ENCODE measurements at regions not wholly inside any gene's neighbourhood (a gene's known extent, or its start where the extent isn't known, plus 50 kb on each side); places are given as distances from the start of the nearest gene placed in this dataset.

DNA sequence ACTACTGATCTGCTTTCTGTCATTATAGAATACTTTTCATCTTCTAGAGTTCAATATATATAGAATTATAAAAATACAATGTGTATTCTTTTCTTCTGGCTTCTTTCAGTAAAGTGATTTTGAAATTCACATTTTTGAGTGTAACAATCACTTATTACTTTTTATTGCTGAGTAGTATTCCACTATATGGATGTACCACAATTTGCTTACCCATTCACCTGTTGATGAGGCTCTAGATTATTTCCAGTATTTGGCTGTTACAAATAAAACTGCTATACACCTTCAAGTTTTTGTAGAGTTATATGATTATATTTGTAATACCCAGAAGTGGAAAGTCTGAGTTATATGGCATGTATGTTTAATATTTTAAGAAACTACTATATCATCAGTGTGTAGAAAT is 159.4 kb downstream of the RWDD3 start:
- no peaks in the 10 kb centered on the region for H3K4me1 ChIP-seq (ENCODE audit: control insufficient read depth, extremely low read depth, insufficient read depth, low read length)
- H3K36me3 ChIP-seq (ENCODE audit: control insufficient read depth in 2 of 2, extremely low read depth in 1 of 2, insufficient read depth in 2 of 2, low read length in 2 of 2) = no peaks in the 10 kb centered on the region
- no peaks in the 10 kb centered on the region for H3K9me3 ChIP-seq (ENCODE audit: control insufficient read depth, low read depth, low read length)
- H3K9ac ChIP-seq (ENCODE audit: control insufficient read depth, extremely low read depth, insufficient read depth, low read length) = no peak overlapping the region
- TF ChIP-seq, protein P1, sequence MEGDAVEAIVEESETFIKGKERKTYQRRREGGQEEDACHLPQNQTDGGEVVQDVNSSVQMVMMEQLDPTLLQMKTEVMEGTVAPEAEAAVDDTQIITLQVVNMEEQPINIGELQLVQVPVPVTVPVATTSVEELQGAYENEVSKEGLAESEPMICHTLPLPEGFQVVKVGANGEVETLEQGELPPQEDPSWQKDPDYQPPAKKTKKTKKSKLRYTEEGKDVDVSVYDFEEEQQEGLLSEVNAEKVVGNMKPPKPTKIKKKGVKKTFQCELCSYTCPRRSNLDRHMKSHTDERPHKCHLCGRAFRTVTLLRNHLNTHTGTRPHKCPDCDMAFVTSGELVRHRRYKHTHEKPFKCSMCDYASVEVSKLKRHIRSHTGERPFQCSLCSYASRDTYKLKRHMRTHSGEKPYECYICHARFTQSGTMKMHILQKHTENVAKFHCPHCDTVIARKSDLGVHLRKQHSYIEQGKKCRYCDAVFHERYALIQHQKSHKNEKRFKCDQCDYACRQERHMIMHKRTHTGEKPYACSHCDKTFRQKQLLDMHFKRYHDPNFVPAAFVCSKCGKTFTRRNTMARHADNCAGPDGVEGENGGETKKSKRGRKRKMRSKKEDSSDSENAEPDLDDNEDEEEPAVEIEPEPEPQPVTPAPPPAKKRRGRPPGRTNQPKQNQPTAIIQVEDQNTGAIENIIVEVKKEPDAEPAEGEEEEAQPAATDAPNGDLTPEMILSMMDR (optimal IDR thresholded peaks at IDR 0.05 in 1 of 3, IDR thresholded peaks at IDR 0.05 in 1 of 3, conservative IDR thresholded peaks at IDR 0.05 in 1 of 3; ENCODE audit: extremely low read depth in 1 of 3, insufficient read depth in 2 of 3, low read length in 3 of 3) = no peak
- TF ChIP-seq EZH2 (IDR thresholded peaks at IDR 0.05; ENCODE audit: low read length) = no peak
- no peak for FAIRE-seq
- H3K4me3 ChIP-seq (ENCODE audit: control insufficient read depth in 2 of 3, extremely low read depth in 1 of 3, insufficient read depth in 2 of 3, low read depth in 1 of 3, low read length in 3 of 3) = no peak overlapping the region
- dilution Hi-C loops (cut with MboI; ENCODE audit: extremely low pct_ligation_motif_present, low sequenced_read_pairs) = no loop called here
- no peaks in the 10 kb centered on the region for H4K20me1 ChIP-seq (ENCODE audit: control insufficient read depth, extremely low read depth, insufficient read depth, low read length)
- H3K4me2 ChIP-seq (ENCODE audit: control insufficient read depth, extremely low read depth, insufficient read depth, low read depth, low read length) = no peak overlapping the region
- H3K9me1 ChIP-seq (ENCODE audit: control insufficient read depth, extremely low read depth, insufficient read depth, low read length) = no peaks in the 10 kb centered on the region
- no peak overlapping the region for H2AFZ ChIP-seq (ENCODE audit: control insufficient read depth, low read length)
- no peaks in the 10 kb centered on the region for H3K79me2 ChIP-seq (ENCODE audit: control insufficient read depth, insufficient read depth, low read length)
- no peak for DNase-seq (ENCODE audit: low read depth, low spot score)
- H3K27me3 ChIP-seq (ENCODE audit: control insufficient read depth, extremely low read depth, insufficient read depth, low read length) = no peaks in the 10 kb centered on the region
- H3K27ac ChIP-seq (ENCODE audit: control insufficient read depth, insufficient read depth, low read length) = no peak overlapping the region

DNA sequence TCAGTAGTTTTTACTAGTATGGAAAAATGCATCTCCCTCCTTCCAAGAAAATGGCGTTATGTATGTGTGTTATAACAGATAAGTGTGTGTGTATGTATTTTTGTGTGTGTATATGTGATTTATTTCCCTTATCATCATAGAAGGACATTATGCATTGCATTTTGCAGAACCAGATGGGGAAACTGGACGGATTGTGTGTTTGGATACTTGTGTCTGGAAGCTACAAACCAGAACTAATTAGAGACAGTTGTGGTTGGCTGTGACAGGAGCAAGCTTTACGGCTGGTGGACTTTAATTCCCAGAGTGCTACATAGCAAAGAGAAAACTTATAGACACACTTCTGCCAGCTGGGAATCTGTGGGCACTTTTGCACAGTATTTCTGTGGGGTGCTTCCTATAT is 162.5 kb downstream of the RWDD3 start:
- Histone ChIP-seq H3K4me1 (ENCODE audit: control insufficient read depth, extremely low read depth, insufficient read depth, low read length) (no peaks in the 10 kb centered on the region), H2AFZ (ENCODE audit: control insufficient read depth, low read length) (no peak overlapping the region), H3K4me3 (ENCODE audit: control insufficient read depth in 2 of 3, extremely low read depth in 1 of 3, insufficient read depth in 2 of 3, low read depth in 1 of 3, low read length in 3 of 3) (no peak overlapping the region), H3K79me2 (ENCODE audit: control insufficient read depth, insufficient read depth, low read length) (no peaks in the 10 kb centered on the region), H3K9me1 (ENCODE audit: control insufficient read depth, extremely low read depth, insufficient read depth, low read length) (no peaks in the 10 kb centered on the region), H3K27ac (ENCODE audit: control insufficient read depth, insufficient read depth, low read length) (no peak overlapping the region), H3K4me2 (ENCODE audit: control insufficient read depth, extremely low read depth, insufficient read depth, low read depth, low read length) (no peak overlapping the region), H4K20me1 (ENCODE audit: control insufficient read depth, extremely low read depth, insufficient read depth, low read length) (no peaks in the 10 kb centered on the region), H3K36me3 (ENCODE audit: control insufficient read depth in 2 of 2, extremely low read depth in 1 of 2, insufficient read depth in 2 of 2, low read length in 2 of 2) (no peaks in the 10 kb centered on the region), H3K9ac (ENCODE audit: control insufficient read depth, extremely low read depth, insufficient read depth, low read length) (no peak overlapping the region), H3K27me3 (ENCODE audit: control insufficient read depth, extremely low read depth, insufficient read depth, low read length) (no peaks in the 10 kb centered on the region), H3K9me3 (ENCODE audit: control insufficient read depth, low read depth, low read length) (no peaks in the 10 kb centered on the region)
- TF ChIP-seq, protein P1 (optimal IDR thresholded peaks at IDR 0.05 in 1 of 3, IDR thresholded peaks at IDR 0.05 in 1 of 3, conservative IDR thresholded peaks at IDR 0.05 in 1 of 3; ENCODE audit: extremely low read depth in 1 of 3, insufficient read depth in 2 of 3, low read length in 3 of 3) = no peak
- TF ChIP-seq EZH2 (IDR thresholded peaks at IDR 0.05; ENCODE audit: low read length) = no peak
- FAIRE-seq = no peak
- dilution Hi-C loops (cut with MboI; ENCODE audit: extremely low pct_ligation_motif_present, low sequenced_read_pairs) = no loop called here
- DNase-seq (ENCODE audit: low read depth, low spot score) = no peak

All from keratinocyte (primary cell).